ENCODE measurements at regions not wholly inside any gene's neighbourhood (a gene's known extent, or its start where the extent isn't known, plus 50 kb on each side); places are given as distances from the start of the nearest gene placed in this dataset.

GRCh38 chr11:122523846-122524805 is 131.4 kb upstream of the UBASH3B start:
- in situ Hi-C loops (cut with HindIII; ENCODE audit: low sequenced_read_pairs), result no loop called here

DNA sequence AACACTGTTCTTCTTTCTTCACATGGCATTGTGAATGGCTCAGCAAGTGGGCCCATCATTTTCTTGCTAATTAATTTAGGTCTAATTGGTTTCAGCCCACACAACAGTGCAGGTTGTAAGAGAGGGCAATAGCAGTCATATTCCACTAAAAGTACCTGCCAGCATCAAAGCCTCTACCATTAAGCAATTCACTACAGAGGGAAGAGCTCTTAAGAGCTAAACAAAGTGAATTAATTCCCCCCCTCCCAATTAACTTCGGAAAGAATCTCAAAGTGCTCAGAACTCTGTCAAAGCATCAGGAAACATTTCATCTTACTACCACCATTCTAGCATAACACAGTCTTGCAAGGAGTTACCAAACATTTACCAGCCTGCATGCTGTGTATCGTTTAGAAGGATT is 133.9 kb upstream of the UBASH3B start:
- in situ Hi-C loops (cut with HindIII; ENCODE audit: low sequenced_read_pairs), result no loop called here

DNA sequence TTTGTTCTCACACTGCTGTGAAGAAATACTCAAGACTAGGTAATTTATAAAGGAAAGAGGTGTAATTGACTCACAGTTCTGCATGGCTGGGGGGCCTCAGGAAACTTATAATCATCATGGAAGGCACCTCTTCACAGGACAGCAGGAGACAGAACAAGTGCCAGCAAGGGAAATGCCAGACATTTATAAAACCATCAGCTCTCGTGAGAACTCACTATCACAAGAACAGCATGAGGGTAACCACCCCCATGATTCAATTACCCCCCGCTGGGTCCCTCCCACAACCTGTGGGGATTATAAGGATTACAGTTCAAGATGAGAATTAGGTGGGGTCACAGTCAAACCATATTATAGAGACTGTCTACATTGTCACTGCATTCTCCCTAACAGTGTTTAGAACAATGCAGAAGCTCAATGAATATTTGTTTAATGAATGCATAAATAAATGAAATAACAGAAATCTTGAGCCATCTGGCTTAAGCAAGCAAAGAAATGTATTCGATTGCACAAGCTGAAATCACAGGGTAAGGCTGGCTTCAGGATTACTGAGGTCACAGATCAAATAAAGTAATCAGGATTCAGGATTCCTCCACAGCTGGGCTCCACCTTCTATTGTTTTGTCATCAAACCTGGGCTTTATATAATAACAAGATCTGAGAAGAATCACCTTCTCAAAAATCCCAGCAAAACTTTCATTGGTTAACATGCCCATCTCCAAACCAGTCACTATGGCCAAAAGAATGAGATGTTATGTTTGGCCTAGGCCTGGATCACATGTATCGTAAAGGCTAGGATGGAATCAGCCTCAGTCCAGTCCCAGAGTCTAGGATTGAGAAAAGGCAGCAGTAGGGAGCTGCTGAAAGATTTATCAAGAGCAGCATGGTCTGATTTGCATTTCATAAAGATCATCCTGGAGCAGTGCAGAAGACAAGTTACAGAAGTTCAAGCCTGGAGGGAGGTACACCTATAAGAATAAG is 137.8 kb upstream of the UBASH3B start:
- in situ Hi-C loops (cut with HindIII; ENCODE audit: low sequenced_read_pairs), result no loop called here

DNA sequence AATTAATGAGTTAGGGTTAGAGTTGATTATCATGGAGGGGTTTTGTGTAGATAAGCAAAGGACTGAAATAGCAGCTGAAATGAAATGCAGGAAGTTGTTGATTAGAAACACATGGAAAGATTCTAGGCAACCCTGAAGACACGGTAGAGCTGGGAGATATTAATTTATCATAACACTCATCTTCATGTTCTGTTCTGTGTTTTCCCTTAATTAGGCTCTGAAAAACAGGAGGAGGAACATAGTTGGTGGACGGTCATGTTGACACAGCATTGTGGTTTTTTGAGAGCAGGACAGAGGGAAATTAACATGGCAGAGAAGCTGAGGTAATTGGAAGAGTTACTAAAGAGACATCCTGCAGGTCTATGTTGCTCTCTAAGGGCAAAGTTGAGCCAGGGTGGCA is 138.8 kb upstream of the UBASH3B start:
- in situ Hi-C loops (cut with HindIII; ENCODE audit: low sequenced_read_pairs), result no loop called here

DNA sequence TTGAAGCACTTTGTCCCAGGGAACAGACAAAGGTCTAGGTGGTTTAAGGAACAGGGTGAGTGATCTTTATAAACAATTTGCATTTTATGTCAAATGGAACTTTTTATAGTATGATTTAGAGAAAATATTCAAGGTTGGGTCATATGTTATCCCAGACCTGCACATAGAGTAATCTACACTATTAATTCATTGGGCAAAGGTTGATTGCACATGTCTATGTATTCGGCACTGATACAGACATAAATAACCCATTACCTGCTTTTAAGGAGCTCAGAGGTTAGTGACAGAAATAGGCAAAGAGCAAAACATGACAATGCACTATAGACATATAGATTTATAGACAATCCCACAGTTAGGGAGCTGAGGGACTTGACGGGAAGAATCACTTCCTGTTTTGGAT is 141.5 kb upstream of the UBASH3B start:
- in situ Hi-C loops (cut with HindIII; ENCODE audit: low sequenced_read_pairs), result no loop called here

DNA sequence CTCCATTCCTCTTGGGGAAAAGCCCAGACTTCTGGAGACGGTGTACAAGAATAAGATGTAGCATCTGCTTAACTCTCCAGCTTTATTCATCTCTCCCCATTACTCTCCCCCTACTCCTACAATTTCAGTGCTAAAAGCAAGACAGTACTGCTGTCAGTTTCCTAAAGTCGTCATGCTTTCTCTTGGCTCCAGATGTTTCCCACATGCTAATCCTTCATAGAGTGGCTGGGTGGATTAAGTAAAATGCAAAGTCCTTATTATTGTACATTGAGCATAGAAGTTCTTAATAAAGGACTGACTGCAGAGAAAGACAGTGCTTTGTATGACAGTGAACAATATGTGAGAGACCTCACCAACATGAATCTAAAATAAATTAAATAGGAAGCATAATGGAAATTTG is 142.2 kb upstream of the UBASH3B start:
- in situ Hi-C loops (cut with HindIII; ENCODE audit: low sequenced_read_pairs), result no loop called here

DNA sequence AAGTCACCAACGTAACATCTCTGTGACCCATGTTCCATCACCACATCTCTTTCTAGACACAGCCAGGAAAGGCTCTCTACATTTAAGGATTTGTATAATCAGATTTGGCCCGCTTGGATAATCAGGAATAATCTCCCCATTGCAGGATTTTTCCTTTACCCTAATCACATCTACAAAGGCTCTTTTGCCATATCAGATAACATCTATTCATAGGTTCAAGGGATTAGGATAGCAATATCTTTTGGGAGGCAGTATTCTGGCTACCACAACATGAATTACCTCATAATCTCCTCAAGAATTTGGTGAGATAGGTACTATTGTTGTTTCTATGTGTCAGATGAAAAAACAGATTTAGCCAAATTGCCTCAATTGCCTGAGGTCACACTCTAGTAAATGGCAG is 142.8 kb upstream of the UBASH3B start:
- in situ Hi-C loops (cut with HindIII; ENCODE audit: low sequenced_read_pairs), result no loop called here

DNA sequence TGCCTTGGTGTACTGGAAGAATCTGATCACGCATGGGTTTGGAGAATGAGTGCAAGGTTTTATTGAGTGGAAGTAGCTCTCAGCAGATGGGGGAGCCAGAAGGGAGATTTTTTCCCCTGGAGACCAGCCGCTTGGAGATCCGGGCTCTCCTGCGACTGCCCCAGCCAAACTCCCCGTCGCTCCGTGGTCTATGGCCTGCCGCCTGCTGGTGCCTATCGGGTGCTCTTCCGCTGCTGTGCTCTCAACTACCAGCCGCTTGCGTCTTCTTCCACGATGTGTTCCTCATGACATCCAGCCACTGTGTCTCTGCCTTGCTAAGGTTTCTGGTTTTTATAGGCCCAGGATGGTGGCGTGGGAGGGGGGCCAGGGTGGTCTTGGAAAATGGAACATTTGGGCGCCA is 145.6 kb upstream of the UBASH3B start:
- in situ Hi-C loops (cut with HindIII; ENCODE audit: low sequenced_read_pairs), result no loop called here

GRCh38 chr11:122509091-122509490 is 146.4 kb upstream of the UBASH3B start:
- in situ Hi-C loops (cut with HindIII; ENCODE audit: low sequenced_read_pairs), result no loop called here

GRCh38 chr11:122505304-122506006 is 150.1 kb upstream of the UBASH3B start:
- in situ Hi-C loops (cut with HindIII; ENCODE audit: low sequenced_read_pairs), result no loop called here

DNA sequence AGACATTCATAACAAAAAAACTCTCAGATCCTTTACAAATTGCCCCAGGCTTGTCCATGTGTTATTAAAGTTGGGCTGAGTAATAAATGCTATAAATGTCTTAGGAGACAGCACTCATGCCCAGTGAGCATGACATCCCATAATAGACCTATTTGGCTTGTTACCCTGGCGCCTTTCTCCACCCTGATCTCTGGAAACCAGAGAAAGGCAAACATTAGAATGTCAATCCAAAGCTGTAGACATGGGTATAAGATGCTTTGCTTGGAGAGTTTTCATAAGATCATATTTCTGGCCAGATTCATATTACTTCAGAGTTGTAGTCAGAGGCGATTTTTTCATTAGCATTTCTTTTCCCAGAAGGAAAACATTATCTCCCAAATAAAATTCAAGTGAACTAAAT is 161.3 kb upstream of the UBASH3B start:
- in situ Hi-C loops (cut with HindIII; ENCODE audit: low sequenced_read_pairs), result no loop called here

DNA sequence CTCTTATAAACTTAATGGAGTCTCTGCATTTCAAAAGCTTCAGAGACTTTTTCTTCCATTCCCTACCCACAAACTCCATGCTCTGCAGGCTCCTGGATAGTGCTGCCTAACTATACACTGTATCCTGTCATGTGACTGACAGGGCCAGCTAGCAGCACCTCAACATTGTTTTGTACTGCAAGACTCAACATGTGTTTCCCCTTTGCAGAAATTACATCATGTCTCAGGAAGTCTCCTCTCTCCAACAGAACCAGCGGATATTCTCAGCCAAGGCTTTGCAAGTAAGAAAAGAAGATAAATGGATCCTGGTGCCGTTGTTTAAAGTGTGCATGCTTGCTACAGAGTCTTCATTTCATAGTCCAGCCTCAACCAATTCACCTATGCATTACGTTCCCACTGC is 164.0 kb upstream of the UBASH3B start:
- in situ Hi-C loops (cut with HindIII; ENCODE audit: low sequenced_read_pairs), result no loop called here

DNA sequence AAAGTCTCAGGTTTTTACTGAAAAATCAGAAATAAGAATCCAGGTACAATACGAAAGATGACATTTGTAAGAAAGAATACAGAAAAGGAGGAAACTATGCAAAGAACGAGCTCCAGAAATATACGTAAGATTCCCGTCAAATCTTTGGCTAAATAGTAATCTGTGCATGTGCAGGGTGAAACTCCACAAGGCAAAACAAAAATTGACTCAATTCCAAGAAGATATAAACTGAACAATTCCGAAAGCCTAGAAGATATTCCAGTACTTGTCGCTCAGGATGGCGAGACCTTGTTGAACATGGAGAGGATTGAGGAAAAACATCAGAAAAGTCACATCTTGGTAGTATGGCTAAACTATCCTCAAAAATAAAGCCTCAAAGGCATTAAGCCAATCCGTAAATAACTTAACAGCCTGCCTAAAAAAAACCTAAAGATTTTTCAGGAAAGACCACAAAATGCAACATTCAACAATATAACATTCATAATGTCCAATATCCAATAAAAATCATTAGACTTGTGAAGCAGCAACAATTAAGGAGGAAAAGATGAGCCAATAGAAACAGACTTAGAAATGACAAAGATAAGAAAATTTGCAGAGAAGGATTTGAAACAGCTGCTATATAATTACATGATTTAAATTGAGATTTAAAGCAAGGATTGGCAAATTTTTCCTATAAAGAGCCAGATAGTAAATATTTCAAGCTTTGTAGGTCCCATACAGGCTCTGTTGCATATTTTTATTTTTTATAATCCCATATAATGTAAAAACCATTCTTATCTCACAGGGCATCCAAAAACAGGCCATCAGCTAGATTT is 166.4 kb upstream of the UBASH3B start:
- in situ Hi-C loops (cut with HindIII; ENCODE audit: low sequenced_read_pairs), result no loop called here

- in situ Hi-C loops (cut with HindIII; ENCODE audit: low sequenced_read_pairs), result no loop called here
These were observed 167.9 kb upstream of the UBASH3B start for GRCh38 chr11:122487669-122488068.

DNA sequence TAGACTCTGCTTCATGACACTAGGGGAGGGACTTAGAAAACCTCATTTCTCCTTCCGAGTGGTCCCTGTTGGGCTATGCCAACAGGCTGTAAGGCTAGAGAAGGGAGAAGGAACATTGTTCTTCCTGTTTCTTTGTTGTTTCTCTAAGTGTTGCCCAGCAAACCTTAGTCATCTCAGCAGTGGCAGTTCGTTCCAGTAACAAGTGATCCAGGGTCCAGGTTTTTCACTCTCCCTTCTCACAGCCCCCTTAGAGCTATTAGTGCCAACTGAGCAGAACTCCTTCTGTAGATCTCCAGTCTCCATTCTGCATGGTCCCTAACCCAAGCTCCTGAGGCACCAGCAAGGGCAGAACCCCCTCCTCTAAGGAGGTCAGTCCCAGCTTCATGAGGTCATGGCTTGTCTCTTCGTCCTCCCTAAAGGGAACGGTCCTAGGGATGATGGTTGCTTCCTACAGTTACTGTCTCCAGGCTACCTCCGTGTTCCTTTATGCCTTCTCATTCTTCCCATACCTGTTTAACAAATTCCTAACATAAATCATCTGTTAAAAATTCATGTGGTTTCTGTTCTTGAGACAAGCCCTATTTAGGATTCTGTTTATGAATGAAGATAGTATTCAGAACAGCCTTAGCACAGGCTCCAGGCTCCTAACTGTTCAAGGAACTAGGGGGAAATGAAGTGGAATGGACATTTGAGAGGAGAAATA is 168.6 kb upstream of the UBASH3B start:
- in situ Hi-C loops (cut with HindIII; ENCODE audit: low sequenced_read_pairs), result no loop called here

- in situ Hi-C loops (cut with HindIII; ENCODE audit: low sequenced_read_pairs), result no loop called here
These were observed 176.5 kb upstream of the UBASH3B start for GRCh38 chr11:122478986-122479385.

DNA sequence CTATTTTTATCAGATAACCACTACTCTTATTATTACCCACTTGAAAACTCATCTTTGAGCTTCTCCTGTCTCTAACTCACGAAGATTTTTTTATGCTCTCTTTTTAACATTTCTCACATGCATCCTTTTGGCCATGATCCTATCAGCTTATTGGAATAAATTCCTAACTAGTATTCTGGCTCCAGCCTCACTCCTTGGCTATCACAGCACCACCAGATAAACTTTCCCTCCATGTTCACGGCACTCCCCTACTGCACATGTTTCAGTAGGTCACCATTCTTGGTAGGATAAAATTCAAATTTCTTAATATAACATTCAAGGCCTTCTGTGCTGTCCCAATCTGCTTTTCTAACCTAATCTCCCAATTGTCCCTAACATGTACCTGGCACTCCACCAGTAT is 186.6 kb upstream of the UBASH3B start:
- in situ Hi-C loops (cut with HindIII; ENCODE audit: low sequenced_read_pairs), result no loop called here

DNA sequence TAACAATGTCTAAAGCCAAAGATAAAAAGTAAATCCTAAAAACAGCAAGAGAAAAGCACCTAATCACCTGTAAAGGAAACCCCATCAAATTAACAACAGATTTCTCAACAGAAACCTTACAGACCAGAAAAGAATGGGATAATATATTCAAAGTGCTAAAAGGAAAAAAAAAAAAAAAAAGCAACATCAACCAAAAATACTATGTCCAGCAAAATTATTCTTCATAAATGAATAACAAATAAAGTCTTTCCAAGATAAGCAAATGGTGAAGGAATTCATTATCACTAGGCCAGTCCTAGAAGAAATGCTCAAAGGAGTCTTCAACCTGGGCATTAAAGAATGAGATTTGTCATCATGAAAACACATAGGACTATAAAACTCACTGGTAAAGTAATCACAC is 192.0 kb upstream of the UBASH3B start:
- in situ Hi-C loops (cut with HindIII; ENCODE audit: low sequenced_read_pairs), result no loop called here

GRCh38 chr11:122459064-122459463 is 196.5 kb upstream of the UBASH3B start:
- in situ Hi-C loops (cut with HindIII; ENCODE audit: low sequenced_read_pairs), result no loop called here

- in situ Hi-C loops (cut with HindIII; ENCODE audit: low sequenced_read_pairs), result no loop called here
These were observed 201.9 kb upstream of the UBASH3B start for GRCh38 chr11:122453586-122453985.
